GM19043 (cell line): ENCODE measurements at regions not wholly inside any gene's neighbourhood (a gene's known extent, or its start where the extent isn't known, plus 50 kb on each side); places are given as distances from the start of the nearest gene placed in this dataset.

Source experiments
- ATAC-seq: cut with Tn5 transposase; IDR thresholded peaks from one replicate; pipeline ENCODE4 v1.9.1; 2021; ENCODE audit warnings: low read depth; ENCODE audit not compliant: unreplicated experiment

- no peak for ATAC-seq
These were observed 304.9 kb downstream of the TMEM167A start for GRCh38 chr5:82772281-82772680.

GRCh38 chr5:82766206-82766605 lies 311.0 kb downstream of the TMEM167A start:
- ATAC-seq = no peak

DNA sequence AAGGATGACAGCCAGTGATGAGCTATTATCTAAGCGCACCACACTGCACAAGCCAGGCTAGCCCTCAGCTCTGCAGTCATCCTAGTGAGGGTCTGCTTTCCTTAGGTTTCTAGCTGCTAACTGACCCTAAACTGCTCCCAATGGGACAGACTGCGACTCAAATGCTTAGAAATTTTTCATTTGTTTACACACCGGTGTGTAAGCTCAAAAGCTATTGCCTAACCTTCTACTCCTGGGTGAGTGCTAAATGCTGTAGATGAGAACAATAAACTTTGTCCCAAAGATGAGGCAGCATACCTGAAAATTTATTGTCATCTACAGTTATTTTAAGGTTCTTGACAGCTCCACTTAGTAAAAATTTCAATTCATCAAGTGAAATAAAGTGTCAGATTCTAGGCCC lies 311.4 kb downstream of the TMEM167A start:
- no peak for ATAC-seq

DNA sequence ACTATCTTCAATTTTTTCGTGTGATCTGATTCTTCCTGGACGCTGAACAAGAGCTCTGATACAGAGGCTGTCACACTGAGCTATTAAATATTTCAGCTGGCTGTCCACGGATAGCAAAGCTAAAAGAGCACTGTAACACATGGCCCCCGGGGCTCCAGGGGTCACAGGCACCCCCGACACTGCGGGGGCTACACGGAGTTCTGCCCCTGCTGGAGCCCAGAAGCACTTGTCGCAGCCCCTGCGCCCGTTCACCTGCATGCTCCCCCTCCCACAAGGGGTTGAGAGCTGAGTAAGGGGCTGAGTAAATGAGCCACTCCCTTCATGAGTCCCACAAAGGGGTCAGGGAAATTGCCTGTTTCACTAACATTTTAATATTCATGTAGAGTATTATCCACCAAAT lies 316.3 kb downstream of the TMEM167A start:
- no peak for ATAC-seq

DNA sequence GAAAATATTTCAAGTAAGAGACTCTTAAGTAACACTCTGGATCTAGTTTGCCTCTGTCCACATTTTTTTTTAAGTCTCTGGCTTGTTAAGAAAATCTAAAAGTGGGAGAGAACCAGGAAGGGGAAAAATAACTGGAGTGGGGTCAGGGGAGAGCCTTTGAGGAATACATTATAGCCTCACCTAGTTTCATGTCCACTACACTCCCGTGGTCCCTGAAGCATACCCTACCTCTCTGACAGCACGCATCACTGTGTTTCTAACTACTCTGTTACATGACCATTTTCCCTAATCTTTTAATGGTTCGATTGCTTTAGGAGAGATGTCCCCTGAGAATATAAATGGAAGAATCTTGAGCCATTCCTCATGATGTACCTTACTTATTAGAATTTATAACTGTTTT lies 318.3 kb downstream of the TMEM167A start:
- no peak for ATAC-seq

DNA sequence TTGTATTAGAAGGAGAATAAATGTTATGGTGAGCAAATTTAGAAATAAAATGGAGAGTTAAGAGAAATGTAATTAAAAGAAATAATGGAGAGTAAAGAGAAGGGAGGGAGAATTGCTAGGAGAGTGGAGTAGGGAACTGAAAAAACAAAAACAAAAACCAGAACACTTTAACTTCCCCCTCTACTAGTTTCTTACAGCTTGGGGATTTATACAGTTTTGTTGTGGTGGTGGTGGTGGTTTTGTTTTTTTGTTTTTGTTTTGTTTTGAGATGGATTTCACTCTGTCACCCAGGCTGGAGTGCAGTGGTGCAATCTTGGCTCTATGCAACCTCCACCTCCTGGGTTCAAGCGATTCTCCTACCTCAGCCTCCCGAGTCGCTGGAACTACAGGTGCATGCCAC lies 322.4 kb downstream of the TMEM167A start:
- peak; percentile 93 for ATAC-seq

- peak; percentile 10 for ATAC-seq
These were observed 323.0 kb downstream of the TMEM167A start for GRCh38 chr5:82754036-82754746.

GRCh38 chr5:82753374-82753773 lies 323.8 kb downstream of the TMEM167A start:
- ATAC-seq = no peak

- ATAC-seq = no peak
These were observed 327.8 kb downstream of the TMEM167A start for GRCh38 chr5:82749461-82749820.

- peak; percentile 39 for ATAC-seq
These were observed 328.3 kb downstream of the TMEM167A start for GRCh38 chr5:82748688-82749460.

DNA sequence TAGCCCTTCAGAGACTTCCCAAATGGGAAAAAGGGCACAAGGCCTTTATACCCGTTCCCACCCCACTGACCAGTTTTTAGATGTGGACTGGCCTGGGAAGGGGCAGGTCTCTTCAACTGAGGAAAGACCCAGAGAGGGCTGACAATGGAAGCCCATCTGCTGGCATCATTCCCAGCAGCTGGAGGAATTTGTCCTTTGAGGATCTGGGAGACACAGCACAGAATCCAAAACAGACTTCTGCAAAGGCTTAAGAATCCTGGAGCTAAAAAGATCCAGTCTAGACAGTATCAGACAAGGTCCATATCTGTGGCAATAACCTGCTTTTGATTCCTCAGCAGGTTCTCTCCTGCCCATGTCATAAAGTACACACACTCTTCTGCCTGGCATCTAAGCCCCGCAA lies 329.2 kb downstream of the TMEM167A start:
- no peak for ATAC-seq

DNA sequence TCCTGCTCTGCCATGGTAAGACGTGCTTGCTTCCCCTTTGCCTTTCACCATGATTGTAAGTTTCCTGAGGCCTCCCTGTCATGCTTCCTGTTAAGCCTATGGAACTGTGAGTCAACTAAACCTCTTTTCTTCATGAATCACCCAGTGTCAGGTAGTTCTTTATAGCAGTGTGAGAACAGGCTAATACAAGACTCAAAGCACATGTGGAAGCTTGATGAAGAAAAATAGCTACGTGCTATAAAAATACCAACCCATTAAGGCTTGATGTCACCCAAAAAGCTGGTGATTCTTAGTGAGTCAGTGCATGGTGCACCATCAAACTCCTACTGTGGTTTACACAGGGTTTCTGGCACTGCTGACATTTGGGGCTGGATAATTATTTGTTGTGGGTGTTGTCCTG lies 332.2 kb downstream of the TMEM167A start:
- no peak for ATAC-seq

- no peak for ATAC-seq
These were observed 338.4 kb downstream of the TMEM167A start for GRCh38 chr5:82738681-82739269.

GRCh38 chr5:82735160-82735789 lies 341.9 kb downstream of the TMEM167A start:
- no peak for ATAC-seq

- ATAC-seq = no peak
These were observed 342.8 kb downstream of the TMEM167A start for GRCh38 chr5:82734347-82734746.

DNA sequence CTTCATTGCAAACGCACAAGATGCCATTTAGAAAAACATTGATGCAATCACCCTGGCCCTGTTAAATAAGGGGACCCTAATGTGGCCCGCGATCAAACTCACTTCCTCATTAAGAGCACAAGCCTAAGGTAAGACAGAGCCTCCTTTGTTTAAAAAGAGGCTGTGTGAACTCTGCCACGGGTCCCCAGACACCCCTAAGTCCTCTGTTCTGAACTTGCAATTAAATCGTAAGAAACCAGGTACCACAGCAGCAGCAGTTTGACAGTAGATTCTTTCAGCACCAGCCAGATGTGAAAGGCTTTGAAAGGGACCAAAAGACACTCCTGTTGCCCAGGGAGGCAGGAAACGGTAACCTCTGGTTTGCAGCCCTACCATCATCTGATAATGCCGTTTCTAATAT lies 346.3 kb downstream of the TMEM167A start:
- ATAC-seq = no peak

- no peak for ATAC-seq
These were observed 348.1 kb downstream of the TMEM167A start for GRCh38 chr5:82728926-82729702.

DNA sequence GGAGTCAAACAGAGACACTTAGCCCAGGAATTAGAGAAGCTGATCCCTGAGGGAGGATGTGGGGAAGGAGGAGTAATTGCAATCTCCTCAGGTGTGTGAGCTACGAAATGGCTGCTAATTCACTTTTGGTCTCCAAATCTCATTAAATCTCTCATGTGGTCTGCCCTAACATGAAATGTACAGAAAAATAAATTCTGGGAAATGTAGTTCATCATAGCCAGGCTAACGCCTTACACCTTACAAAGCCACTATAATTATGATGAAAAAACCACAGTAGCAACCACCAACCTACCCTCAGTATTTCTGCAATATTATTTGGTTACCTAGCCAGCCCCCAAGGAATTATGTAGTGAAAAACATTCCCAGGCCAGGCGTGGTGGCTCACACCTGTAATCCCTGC lies 354.0 kb downstream of the TMEM167A start:
- no peak for ATAC-seq

DNA sequence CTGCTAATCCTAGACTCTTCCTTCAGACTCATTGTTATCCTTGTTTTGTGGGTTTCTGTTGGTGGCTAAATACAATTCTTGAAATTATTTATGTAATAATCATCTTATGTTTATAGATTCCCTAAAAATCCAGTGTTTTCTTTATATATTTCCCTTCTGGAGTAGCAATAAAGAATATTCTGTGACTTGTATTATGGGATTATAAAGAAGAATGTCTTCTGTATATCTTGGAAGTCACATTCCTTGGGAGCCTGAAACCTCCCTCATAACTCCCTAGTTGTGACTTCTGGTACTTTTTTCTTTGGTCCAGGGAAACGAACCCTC lies 356.1 kb downstream of the TMEM167A start:
- no peak for ATAC-seq

GRCh38 chr5:82720213-82721086 lies 356.7 kb downstream of the TMEM167A start:
- ATAC-seq = no peak
